Tibial nerve (tissue), 3 donors: ENCODE measurements at regions not wholly inside any gene's neighbourhood (a gene's known extent, or its start where the extent isn't known, plus 50 kb on each side); places are given as distances from the start of the nearest gene placed in this dataset.

Source experiments
- EP300 ChIP-seq, 2 donors: sonication (generic); formaldehyde crosslinking; IDR thresholded peaks; one replicate each; pipeline ENCODE4 v1.6.1; 2017; ENCODE audit warnings: antibody characterized with exemption in 2 of 2, mild to moderate bottlenecking in 1 of 2
- POLR2A ChIP-seq, 2 donors: fragments of 450-650 bp; IDR thresholded peaks; one replicate each; pipeline ENCODE4 v1.6.1; 2017; ENCODE audit warnings: antibody characterized with exemption in 2 of 2, mild to moderate bottlenecking in 2 of 2, moderate library complexity in 2 of 2

DNA sequence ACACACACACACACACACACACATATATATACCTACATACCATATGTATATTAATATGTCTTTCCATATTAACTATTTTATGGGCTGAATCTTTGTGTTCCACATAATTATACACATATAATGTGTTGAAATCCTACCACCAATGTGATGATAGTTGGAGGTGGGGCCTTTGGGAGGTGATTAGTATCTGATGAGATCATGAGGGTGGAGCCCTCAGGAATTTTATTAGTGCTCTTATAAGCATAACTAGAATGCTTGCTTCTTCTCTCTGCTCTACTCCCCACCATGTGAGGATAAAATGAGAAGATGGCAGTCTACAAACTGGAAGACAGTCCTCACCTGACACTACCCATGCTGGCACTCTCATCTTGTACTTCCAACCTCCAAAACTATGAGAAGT lies 1193.5 kb upstream of the FLRT2 start:
- no peak for TF ChIP-seq POLR2A (IDR thresholded peaks at IDR 0.05)
- no peak for TF ChIP-seq EP300 (IDR thresholded peaks at IDR 0.05)
